Retinal pigment epithelial cell (primary cell): ENCODE measurements at regions not wholly inside any gene's neighbourhood (a gene's known extent, or its start where the extent isn't known, plus 50 kb on each side); places are given as distances from the start of the nearest gene placed in this dataset.

Experiments used
- DNase-seq: peaks from one replicate; pipeline ENCODE4 v3.0.0-alpha.2; 2010; ENCODE audit warnings: low read depth
- H3K4me3 ChIP-seq: 2 replicates; pipeline ENCODE4 v1.5.1; 2011; ENCODE audit warnings: mild to moderate bottlenecking, low read length, control low read depth, moderate library complexity
- TF ChIP-seq, protein P1 (sequence below): conservative IDR thresholded peaks from 2 replicates; pipeline ENCODE4 v1.5.1; 2011; ENCODE audit warnings: low read depth, low read length, control low read depth, inconsistent platforms

GRCh38 chr2:106977717-106978116 is 91.8 kb upstream of the ST6GAL2 start:
- DNase-seq, result no peak
- no peak overlapping the region for H3K4me3 ChIP-seq
- TF ChIP-seq, protein P1, sequence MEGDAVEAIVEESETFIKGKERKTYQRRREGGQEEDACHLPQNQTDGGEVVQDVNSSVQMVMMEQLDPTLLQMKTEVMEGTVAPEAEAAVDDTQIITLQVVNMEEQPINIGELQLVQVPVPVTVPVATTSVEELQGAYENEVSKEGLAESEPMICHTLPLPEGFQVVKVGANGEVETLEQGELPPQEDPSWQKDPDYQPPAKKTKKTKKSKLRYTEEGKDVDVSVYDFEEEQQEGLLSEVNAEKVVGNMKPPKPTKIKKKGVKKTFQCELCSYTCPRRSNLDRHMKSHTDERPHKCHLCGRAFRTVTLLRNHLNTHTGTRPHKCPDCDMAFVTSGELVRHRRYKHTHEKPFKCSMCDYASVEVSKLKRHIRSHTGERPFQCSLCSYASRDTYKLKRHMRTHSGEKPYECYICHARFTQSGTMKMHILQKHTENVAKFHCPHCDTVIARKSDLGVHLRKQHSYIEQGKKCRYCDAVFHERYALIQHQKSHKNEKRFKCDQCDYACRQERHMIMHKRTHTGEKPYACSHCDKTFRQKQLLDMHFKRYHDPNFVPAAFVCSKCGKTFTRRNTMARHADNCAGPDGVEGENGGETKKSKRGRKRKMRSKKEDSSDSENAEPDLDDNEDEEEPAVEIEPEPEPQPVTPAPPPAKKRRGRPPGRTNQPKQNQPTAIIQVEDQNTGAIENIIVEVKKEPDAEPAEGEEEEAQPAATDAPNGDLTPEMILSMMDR, result no peak

DNA sequence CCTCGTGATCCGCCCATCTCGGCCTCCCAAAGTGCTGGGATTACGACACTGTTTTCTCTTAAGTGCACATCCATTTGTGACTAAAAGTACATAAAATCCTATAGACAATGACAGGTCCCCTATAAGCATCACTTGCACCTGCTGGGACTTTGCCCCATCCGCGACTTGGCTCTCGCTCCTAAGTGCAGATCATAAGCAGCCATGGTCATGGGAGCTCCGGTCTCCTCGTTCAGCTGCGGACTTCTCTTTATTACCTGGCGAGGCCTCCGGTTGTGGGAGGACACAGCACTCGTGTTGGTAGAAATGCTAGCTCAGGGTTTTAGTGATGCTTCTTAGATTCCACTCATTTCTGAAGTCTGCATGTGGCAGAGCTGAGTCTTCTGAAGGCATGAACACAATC is 92.7 kb upstream of the ST6GAL2 start:
- H3K4me3 ChIP-seq, result no peak overlapping the region
- no peak for DNase-seq
- TF ChIP-seq, protein P1, result no peak

GRCh38 chr2:106981491-106981890 is 95.5 kb upstream of the ST6GAL2 start:
- no peak for DNase-seq
- TF ChIP-seq, protein P1, result no peak
- H3K4me3 ChIP-seq, result no peak overlapping the region

DNA sequence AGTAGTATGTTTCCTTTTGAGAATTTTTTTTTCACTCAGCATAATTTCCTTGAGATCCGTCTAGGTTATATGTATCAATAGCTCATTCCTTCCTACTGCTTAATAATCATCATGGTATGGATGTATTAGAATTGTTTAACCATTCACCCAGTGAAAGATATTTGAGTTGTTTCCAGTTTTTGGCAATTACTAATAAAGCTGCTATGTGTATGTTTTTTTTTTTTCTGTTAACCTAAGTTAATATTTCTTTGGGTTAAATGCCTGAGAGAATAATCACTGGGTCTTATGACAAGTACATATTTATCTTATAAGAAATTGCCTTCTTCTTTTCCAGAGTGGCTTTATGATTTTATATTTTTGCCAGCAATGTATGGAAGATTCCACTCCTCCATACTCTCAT is 96.4 kb upstream of the ST6GAL2 start:
- TF ChIP-seq, protein P1, result no peak
- DNase-seq, result no peak
- no peak overlapping the region for H3K4me3 ChIP-seq

DNA sequence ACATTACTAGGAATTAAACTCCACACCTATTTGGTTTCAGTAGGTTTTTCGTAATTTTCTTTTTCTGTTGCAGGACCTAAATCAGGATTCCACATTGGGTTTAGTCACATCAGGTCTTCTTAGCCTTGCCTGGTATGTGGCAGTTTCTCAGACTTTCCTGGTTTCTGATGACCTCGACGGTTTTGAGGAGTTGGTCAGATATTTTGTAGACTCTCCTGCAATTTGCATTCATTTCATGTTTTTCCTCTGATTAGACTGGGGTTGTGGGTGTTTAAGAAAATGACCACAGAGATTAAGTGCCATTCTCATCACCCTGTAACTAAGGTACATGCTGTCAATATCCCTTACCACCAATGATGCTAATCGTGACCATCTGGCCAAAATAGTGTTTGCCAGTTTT is 97.3 kb upstream of the ST6GAL2 start:
- H3K4me3 ChIP-seq, result no peak overlapping the region
- TF ChIP-seq, protein P1, result no peak
- no peak for DNase-seq

DNA sequence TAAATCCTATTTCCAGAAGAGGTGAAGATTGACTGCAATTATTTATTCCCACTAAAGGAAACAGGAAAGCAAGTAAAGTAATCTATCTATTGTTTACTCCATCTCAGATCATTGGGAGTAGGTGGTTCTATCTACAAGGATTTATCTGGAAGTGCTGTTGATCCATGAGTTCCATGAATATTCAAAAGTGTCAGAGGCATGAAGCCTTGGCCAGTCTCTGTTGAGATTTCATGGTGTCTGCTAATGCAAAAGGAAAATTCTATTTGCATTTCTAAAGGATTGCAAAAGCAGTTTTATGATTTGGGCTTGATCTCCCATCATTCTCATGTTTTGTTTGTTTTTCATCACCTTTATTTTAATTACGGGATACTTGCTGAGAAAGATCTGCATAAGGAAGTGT is 102.4 kb upstream of the ST6GAL2 start:
- TF ChIP-seq, protein P1, result no peak

GRCh38 chr2:106990297-106990696 is 104.3 kb upstream of the ST6GAL2 start:
- no peak overlapping the region for H3K4me3 ChIP-seq
- DNase-seq, result no peak
- TF ChIP-seq, protein P1, result no peak

More for the DNA sequence above, 102.4 kb upstream of the ST6GAL2 start:
- no peak for DNase-seq
- H3K4me3 ChIP-seq, result no peak overlapping the region
